Thyroid gland (tissue), 4 donors: ENCODE measurements at regions not wholly inside any gene's neighbourhood (a gene's known extent, or its start where the extent isn't known, plus 50 kb on each side); places are given as distances from the start of the nearest gene placed in this dataset.

ENCODE experiments used
- DNase-seq, 2 donors: peaks; one replicate each; pipeline ENCODE4 v3.0.0-alpha.2; 2019
- H3K27ac ChIP-seq, 3 donors: fragments of 200-600 bp; sonication (generic); 1 replicate in 2 of 3; 2 replicates in 1 of 3; pipeline ENCODE4 v1.5.1; 2016 to 2019; ENCODE audit warnings: mild to moderate bottlenecking in 1 of 3, moderate library complexity in 1 of 3
- H3K27me3 ChIP-seq: fragments of 200-600 bp; sonication (generic); one replicate; pipeline ENCODE4 v1.5.1; 2019
- H3K36me3 ChIP-seq, 2 donors: fragments of 200-600 bp; sonication (generic); one replicate each; pipeline ENCODE4 v1.5.1; 2016 to 2019
- H3K4me1 ChIP-seq, 2 donors: fragments of 200-600 bp; sonication (generic); one replicate each; pipeline ENCODE4 v1.5.1; 2017 to 2019
- H3K4me3 ChIP-seq, 3 donors: fragments of 200-600 bp; sonication (generic); replicated peaks in 1 of 3; 1 replicate in 2 of 3; 2 replicates in 1 of 3; pipeline ENCODE4 v1.5.1; 2016; ENCODE audit warnings: mild to moderate bottlenecking in 1 of 3
- H3K9me3 ChIP-seq: fragments of 200-600 bp; sonication (generic); one replicate; pipeline ENCODE4 v1.5.1; 2017
- POLR2A ChIP-seq, 2 donors: fragments of 450-650 bp; IDR thresholded peaks; one replicate each; pipeline ENCODE4 v1.6.1; 2017; ENCODE audit warnings: antibody characterized with exemption in 2 of 2, mild to moderate bottlenecking in 2 of 2, moderate library complexity in 1 of 2
- WGBS, 2 donors: methylation state at CpG; one replicate each; pipeline ENCODE4 v1.1.5; 2017; 5-methylcytosine and 5-hydroxymethylcytosine counted together
- intact Hi-C: fragments of 100-400 bp; cut with DNase I; formaldehyde crosslinking; loops from one replicate; pipeline ENCODE4 v1.15.1; 2023
- TF ChIP-seq, protein P1 (sequence below), 6 experiments: fragments of 200-600 bp in 3 of 6; fragments of 450-650 bp in 3 of 6; sonication (generic) in 3 of 6; IDR thresholded peaks; one replicate each; pipeline ENCODE4 v1.5.1; 2016 to 2019; ENCODE audit warnings: antibody characterized with exemption in 6 of 6, mild to moderate bottlenecking in 2 of 6, inconsistent platforms in 1 of 6, moderate library complexity in 1 of 6

GRCh38 chr4:26126143-26126718 lies 194.6 kb upstream of the RBPJ start:
- H3K4me1 ChIP-seq = no peaks in the 10 kb centered on the region

DNA sequence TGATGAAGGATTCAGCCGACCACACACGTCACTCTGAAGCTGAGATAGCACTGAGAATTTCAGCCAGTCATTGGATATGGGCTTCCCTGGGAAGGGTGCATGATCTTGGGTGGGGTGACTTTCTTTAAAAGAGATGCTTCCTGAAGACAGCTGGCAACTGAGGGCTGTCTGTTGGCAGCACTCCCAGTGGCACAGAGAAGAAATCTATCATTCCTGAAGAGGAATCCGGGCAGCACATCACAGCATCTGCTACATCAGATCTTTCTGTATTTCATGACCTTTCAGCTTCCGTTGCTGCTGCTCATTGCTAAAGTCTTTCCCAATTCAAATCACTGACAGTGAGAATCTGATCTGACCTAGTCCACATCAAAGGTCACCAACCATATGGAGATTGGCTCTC lies 193.8 kb upstream of the RBPJ start:
- no peaks in the 10 kb centered on the region for H3K4me1 ChIP-seq
- H3K4me3 ChIP-seq = no peak overlapping the region
- TF ChIP-seq POLR2A (IDR thresholded peaks at IDR 0.05) = no peak
- TF ChIP-seq, protein P1, sequence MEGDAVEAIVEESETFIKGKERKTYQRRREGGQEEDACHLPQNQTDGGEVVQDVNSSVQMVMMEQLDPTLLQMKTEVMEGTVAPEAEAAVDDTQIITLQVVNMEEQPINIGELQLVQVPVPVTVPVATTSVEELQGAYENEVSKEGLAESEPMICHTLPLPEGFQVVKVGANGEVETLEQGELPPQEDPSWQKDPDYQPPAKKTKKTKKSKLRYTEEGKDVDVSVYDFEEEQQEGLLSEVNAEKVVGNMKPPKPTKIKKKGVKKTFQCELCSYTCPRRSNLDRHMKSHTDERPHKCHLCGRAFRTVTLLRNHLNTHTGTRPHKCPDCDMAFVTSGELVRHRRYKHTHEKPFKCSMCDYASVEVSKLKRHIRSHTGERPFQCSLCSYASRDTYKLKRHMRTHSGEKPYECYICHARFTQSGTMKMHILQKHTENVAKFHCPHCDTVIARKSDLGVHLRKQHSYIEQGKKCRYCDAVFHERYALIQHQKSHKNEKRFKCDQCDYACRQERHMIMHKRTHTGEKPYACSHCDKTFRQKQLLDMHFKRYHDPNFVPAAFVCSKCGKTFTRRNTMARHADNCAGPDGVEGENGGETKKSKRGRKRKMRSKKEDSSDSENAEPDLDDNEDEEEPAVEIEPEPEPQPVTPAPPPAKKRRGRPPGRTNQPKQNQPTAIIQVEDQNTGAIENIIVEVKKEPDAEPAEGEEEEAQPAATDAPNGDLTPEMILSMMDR (IDR thresholded peaks at IDR 0.05) = no peak
- no peaks in the 10 kb centered on the region for H3K9me3 ChIP-seq
- no peaks in the 10 kb centered on the region for H3K36me3 ChIP-seq
- intact Hi-C loops = no loop called here
- H3K27ac ChIP-seq = no peak overlapping the region
- no peak for DNase-seq
- 85 to 90% methylated on average over 4 of the region's 4 CpGs for WGBS, 2 donors
- H3K27me3 ChIP-seq = no peaks in the 10 kb centered on the region

More at GRCh38 chr4:26126143-26126718, 194.6 kb upstream of the RBPJ start:
- Histone ChIP-seq H3K27me3 (no peaks in the 10 kb centered on the region), H3K4me3 (no peak overlapping the region), H3K9me3 (no peaks in the 10 kb centered on the region), H3K36me3 (no peaks in the 10 kb centered on the region), H3K27ac (no peak overlapping the region)
- intact Hi-C loops = no loop called here
- 89 to 91% methylated on average over 5 of the region's 5 CpGs for WGBS, 2 donors
- TF ChIP-seq, protein P1 (IDR thresholded peaks at IDR 0.05) = no peak
- TF ChIP-seq POLR2A (IDR thresholded peaks at IDR 0.05) = no peak
- no peak for DNase-seq

DNA sequence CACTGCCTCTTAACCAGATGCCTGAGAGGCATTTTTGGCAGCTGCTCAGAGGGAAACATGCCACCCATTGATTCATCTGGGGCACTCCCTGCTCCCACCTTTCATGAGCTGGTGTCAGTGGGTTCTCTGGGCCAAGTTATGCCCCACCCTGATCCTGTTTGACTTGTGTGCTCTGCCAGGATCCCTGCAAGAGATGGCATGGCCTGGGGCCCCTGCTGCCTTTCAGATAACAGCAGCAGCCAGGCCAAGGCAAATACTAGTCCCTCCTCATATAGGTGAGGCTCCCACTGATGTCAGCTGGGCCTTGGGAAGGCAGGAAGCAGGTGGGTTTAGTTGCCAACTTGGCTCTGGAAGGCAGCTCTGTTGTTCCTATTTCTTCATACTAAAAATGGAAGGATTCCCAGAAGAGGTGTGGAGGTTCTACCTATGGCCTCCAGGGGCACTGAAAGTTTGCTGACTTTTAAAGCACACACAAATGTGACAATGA lies 192.9 kb upstream of the RBPJ start:
- Histone ChIP-seq H3K4me3 (no peak overlapping the region), H3K27ac (no peak overlapping the region), H3K9me3 (no peaks in the 10 kb centered on the region), H3K4me1 (no peaks in the 10 kb centered on the region), H3K27me3 (no peaks in the 10 kb centered on the region), H3K36me3 (no peaks in the 10 kb centered on the region)
- no peak for TF ChIP-seq POLR2A (IDR thresholded peaks at IDR 0.05)
- TF ChIP-seq, protein P1 (IDR thresholded peaks at IDR 0.05) = no peak
- DNase-seq = no peak
- intact Hi-C loops = no loop called here

- Histone ChIP-seq H3K27me3 (no peaks in the 10 kb centered on the region), H3K9me3 (no peaks in the 10 kb centered on the region), H3K27ac (no peak overlapping the region), H3K36me3 (no peaks in the 10 kb centered on the region), H3K4me1 (no peaks in the 10 kb centered on the region), H3K4me3 (no peak overlapping the region)
- intact Hi-C loops = no loop called here
- TF ChIP-seq, protein P1 (IDR thresholded peaks at IDR 0.05) = no peak
- no peak for TF ChIP-seq POLR2A (IDR thresholded peaks at IDR 0.05)
- no peak for DNase-seq
- WGBS, 2 donors = 80 to 81% methylated on average over 7 of the region's 7 CpGs
Measured at GRCh38 chr4:26130173-26130572, 190.6 kb upstream of the RBPJ start.

DNA sequence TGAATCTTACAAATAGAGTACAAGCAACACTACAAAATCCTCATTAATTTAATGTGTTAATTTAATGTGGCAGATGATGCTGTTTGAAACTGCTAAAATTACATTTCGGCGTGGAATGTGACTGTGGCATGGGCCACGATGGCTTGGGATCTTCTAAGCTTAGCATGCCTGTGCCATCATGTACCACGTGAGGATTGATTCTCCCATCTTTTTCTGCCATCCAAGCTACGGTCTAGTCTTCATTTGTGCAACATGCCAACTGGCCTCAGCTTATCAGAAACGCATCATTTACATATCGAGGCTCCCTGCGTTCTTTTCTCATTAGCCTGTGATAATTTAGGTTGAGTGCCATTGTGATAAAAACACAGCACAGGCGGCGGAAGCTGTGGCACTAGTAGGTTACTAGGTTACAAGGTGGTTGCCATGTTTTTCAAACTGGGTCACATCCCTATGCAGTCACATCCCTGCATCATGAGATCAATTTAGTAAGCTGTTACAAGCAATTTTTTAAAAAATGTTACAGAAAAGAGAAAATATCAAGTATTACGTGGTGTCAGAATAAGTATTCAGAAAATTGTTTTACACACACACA lies 189.9 kb upstream of the RBPJ start:
- no peaks in the 10 kb centered on the region for H3K9me3 ChIP-seq
- no peak overlapping the region for H3K27ac ChIP-seq
- no peaks in the 10 kb centered on the region for H3K27me3 ChIP-seq
- H3K4me3 ChIP-seq = no peak overlapping the region
- no peak for DNase-seq
- H3K36me3 ChIP-seq = no peaks in the 10 kb centered on the region
- intact Hi-C loops = no loop called here
- no peaks in the 10 kb centered on the region for H3K4me1 ChIP-seq
- 92 to 93% methylated on average over 11 of the region's 11 CpGs for WGBS, 2 donors
- TF ChIP-seq POLR2A (IDR thresholded peaks at IDR 0.05) = no peak
- TF ChIP-seq, protein P1 (IDR thresholded peaks at IDR 0.05) = no peak
